HG03060 (cell line): ENCODE measurements at regions not wholly inside any gene's neighbourhood (a gene's known extent, or its start where the extent isn't known, plus 50 kb on each side); places are given as distances from the start of the nearest gene placed in this dataset.
"Not testable (repeated sequence)": the region's sequence is repeated elsewhere in the genome, so short reads cannot be mapped to it uniquely, and the experiment has no call there.

Source experiments
- ATAC-seq: cut with Tn5 transposase; IDR thresholded peaks from one replicate; pipeline ENCODE4 v1.9.1; 2021; ENCODE audit warnings: low read depth, moderate number of reproducible peaks; ENCODE audit not compliant: unreplicated experiment

- no peak for ATAC-seq
Observed at GRCh38 chr6:9266741-9267140, 831.4 kb upstream of the SLC35B3 start.

GRCh38 chr6:9257215-9257614, 821.9 kb upstream of the SLC35B3 start:
- no peak for ATAC-seq

- no peak for ATAC-seq
Observed at GRCh38 chr6:9254251-9254650, 818.9 kb upstream of the SLC35B3 start.

DNA sequence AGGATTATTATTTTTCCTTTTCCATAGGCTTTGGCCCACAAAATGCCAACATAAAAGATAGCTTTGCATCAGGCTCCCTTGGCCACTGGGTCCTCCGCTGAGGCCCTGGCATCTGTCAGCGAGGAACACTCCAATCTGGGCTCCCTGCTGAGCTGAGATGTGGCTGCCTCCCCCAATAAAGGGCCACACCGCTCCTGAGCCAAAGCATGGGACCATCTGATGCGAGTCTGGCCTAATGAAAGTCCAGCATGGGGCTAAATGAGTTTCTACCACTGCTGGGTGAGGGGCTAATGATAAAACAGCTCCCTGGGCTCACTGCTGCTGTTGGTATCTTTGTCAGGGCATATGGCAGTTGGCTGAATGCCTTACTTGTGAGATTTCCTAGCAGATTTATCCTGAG, 817.5 kb upstream of the SLC35B3 start:
- ATAC-seq = no peak

- no peak for ATAC-seq
Observed at GRCh38 chr6:9250852-9251251, 815.5 kb upstream of the SLC35B3 start.

DNA sequence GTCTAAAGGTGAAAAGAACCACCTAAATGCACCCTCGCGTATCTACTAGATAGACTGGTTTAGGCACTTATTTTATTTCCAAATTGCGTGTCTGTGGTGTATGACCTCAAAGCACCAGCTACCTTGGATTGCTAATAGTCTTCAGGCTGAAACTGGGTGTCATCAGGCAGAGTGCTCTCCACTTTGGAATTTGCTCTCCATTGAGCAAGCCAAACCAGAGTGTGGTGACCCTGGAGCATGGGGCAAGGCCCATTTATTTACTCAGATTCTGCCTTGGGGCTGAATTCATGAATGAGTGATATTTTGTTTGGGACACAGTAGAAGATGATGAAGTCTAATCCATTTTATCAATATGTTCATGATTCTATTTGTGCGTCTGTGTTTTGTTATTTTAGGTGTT, 812.8 kb upstream of the SLC35B3 start:
- ATAC-seq = no peak

GRCh38 chr6:9240861-9241260, 805.5 kb upstream of the SLC35B3 start:
- ATAC-seq = no peak

- no peak for ATAC-seq
Observed at GRCh38 chr6:9236443-9236842, 801.1 kb upstream of the SLC35B3 start.

DNA sequence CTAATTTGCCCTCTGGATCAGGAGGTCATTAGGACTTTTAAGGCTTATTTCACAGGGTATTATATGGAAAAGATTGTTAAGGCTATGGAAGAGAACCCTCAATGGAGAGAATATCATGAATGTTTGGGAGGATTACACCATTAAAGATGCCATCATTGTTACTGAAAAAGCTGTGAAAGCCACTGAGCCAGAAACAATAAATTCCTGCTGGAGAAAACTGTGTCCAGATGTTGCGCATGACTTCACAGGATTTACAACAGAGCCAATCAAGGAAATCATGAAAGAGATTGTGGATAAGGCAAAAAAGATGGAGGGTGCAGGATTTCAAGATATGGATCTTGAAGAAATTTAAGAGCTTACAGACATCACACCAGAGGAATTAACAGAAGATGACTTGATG, 798.3 kb upstream of the SLC35B3 start:
- no peak for ATAC-seq

DNA sequence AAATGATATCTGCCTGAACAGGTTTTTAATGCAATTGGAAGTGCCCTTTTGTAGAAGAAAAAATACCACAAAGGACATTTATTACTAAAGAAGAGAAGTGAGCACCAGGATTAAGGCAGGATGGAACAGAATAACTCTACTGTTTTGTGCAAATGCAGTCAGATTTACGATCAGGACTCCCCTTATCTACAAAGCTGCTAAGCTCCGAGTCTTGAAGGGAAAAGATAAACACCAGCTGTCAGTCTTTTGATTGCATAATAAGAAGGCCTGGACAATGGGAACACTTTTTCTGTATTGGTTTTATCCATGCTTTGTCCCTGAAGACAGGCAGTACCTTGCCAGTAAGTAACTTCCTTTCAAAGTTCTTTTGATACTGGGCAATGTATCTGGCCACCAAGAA, 797.9 kb upstream of the SLC35B3 start:
- ATAC-seq = no peak

DNA sequence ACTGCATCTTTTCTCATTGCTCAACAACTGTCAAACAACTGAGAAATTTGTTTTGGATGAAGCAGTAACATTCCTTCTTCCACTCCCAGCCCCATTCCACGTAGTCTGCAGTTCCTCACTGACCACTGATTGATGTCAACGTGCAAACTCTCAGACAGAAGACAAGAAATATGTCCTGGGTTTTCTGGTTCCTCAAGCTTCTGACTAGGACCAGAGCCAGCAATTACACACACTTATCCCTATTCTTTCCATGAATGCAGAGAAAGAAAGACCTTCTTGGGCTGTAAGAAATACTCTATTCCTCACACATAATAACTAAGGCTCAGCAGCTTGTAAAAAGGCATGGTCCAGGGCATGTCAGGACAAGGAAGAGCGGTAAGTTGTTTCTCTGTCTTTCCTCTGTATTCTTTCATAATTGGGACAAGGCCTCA, 790.1 kb upstream of the SLC35B3 start:
- ATAC-seq = no peak

- no peak for ATAC-seq
Observed at GRCh38 chr6:9224539-9224938, 789.2 kb upstream of the SLC35B3 start.

DNA sequence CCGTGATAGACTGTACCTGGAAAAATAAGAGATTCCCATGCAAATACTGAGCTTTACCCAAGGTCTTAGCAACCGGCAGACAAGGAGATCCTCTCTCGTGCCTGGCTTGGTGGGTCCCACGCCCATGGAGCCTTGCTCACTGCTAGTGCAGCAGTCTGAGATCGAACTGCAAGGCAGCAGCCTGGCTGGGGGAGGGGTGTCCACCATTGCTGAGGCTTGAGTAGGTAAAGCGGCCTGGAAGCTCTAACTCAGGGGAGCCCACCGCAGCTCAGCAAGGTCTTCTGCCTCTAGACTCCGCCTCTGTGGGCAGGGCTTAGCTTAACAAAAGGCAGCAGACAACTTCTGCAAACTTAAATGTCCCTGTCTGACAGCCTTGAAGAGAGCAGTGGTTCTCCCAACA, 778.4 kb upstream of the SLC35B3 start:
- ATAC-seq = not testable (repeated sequence)

DNA sequence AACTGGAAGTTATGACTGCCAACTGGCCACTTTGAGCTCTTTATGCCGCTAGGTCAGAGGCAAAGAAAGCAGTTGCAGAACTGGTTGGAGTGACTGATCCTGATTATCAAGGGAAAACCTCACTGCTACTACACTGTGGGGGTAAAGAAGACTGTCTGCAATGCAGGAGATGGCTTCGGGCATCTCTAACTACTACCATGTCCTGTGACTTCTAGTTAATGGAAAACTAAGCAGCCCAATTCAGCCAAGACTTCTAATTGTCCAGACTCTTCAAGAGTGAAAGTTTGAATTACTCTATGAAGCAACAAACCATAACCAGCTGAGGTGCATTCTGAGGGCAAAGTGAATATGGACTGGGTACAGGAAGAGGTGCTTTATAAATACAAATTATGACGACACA, 773.6 kb upstream of the SLC35B3 start:
- no peak for ATAC-seq

GRCh38 chr6:9205645-9206044, 770.3 kb upstream of the SLC35B3 start:
- no peak for ATAC-seq

DNA sequence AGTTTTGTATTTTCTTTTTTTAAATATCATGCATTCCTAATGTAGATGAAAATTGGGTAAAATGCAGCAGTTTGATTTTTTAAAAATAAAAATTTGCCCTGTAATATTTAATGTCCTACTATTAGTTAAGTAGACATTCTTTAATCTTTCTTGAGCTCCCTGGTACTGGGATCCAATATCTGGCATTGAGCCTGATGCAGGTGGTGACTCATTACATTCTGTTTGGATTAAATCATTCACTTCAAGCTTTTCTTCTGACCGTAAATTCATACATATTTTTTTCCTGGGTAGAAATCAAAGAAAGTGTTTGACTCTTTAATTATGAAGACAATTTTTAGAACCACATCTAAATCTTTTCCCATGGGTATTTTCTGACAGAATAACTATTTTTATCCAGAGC, 768.8 kb upstream of the SLC35B3 start:
- no peak for ATAC-seq

DNA sequence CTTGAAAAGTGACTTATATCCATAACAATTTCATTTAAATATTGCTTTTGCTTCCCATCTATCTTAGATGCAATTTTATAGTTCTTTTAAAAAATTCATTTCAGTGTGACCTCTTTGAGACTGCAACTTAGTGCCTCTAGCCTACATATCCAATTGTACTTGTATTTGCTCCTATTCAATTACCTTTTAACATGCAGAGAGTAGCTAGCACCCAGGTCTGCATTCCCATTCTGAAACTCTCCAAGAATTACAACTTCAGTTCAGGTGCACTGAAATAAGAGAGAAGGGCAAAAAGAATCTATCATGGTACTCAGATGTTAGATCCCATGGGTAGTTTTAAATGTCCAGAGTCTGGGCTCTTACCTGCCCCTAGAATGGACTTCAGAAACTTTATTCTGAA, 765.4 kb upstream of the SLC35B3 start:
- no peak for ATAC-seq

- no peak for ATAC-seq
Observed at GRCh38 chr6:9197726-9198125, 762.4 kb upstream of the SLC35B3 start.

DNA sequence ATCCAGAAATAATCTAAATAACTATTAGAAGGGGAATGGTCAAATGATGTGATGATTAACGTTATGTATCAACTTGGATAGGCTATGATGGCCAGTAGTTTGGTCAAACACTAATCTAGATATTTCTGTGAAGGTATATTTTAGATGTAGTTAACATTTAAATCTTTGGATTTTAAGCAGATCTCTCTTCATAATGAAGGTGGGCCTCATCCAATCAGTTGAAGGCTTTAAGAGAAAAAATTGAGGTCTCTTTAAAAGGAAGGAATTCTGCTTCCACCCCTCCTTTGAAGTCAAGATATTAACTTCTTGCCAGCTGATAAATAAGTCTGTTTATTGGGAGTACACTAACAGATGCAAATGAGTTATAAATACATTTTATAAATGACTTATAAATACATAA, 760.0 kb upstream of the SLC35B3 start:
- no peak for ATAC-seq

GRCh38 chr6:9192405-9192909, 757.1 kb upstream of the SLC35B3 start:
- no peak for ATAC-seq

- ATAC-seq = no peak
Observed at GRCh38 chr6:9186148-9186547, 750.8 kb upstream of the SLC35B3 start.

DNA sequence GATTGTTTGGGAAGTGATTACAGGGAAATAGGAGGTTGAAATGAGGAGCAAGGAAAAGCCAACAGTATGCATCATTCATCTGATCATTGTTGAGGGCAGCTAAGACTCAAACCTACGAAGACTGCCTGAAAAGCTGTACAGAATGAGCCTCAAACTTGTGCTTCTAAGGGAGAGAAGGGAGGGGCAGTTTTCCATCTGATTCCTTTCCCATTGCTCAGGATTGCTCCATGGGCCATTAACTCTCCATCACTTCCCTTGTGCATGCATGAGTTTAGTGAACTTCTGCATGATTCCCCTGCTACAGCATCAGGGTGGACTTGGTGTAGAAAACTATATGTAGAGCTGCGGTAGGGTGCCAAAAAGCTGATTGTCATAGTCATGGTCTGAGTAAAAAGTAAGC, 742.7 kb upstream of the SLC35B3 start:
- no peak for ATAC-seq

DNA sequence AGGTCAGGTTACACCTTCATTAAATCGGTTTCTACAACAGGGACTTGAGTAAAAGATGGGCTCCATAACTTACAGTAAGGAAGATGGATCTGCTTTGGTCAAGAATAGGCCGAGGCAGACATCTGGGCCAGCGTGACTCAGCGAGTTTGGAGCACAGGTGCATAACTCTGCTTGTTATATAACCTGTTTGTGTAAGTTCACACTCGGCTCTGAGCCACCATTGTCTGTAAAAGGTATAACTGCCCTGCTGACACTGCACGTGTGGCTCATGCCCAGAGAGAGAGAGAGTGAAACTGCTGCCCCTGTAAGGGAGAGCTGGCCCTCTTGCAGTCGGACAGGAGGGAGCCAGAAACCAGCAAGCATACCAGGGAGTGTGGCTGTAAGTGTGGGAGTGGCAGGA, 737.9 kb upstream of the SLC35B3 start:
- no peak for ATAC-seq
